ENCODE measurements at regions not wholly inside any gene's neighbourhood (a gene's known extent, or its start where the extent isn't known, plus 50 kb on each side); places are given as distances from the start of the nearest gene placed in this dataset.

DNA sequence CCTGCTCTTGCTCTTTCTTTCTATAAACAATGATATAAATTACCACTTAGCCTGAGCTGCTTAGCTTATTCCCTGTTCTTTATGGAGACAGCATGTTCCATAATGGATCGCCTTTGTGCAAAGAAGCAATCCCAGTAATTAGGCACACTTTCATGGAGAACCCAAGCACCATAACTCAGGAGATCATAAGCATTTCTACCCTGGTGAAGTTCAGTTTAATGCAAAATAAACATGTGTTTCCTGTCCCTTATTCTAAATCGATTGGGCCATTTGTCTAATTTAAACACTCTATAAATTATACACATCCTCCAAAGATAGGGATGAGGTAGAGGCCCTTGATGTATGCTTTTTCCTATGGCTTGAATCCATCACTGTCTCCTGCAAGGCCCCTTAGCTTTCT lies 75.8 kb upstream of the TMEM72 start:
- Histone ChIP-seq H3K27ac (ENCODE audit: extremely low read depth, low read depth, low read length) (no peak overlapping the region), H3K4me2 (ENCODE audit: insufficient read depth, low read length) (no peak overlapping the region), H3K79me2 (ENCODE audit: control insufficient read depth, insufficient read depth, low read length) (no peaks in the 10 kb centered on the region), H3K9me3 (replicated peaks; ENCODE audit: control insufficient read depth, insufficient read depth, low read depth, low read length) (no peaks in the 10 kb centered on the region), H3K9ac (ENCODE audit: insufficient read depth in 1 of 2, low read depth in 2 of 2, low read length in 2 of 2) (no peak overlapping the region), H3K4me3 (no peak overlapping the region), H3K27me3 (ENCODE audit: control insufficient read depth in 2 of 2, insufficient read depth in 2 of 2, low read length in 2 of 2) (peaks cover 0 to 5% of the 10 kb centered on the region in 2 experiments; a peak in 4 of 5 replicates), H3K9me1 (ENCODE audit: control insufficient read depth, insufficient read depth, low read length) (no peaks in the 10 kb centered on the region), H4K20me1 (replicated peaks; ENCODE audit: control insufficient read depth, insufficient read depth, low read length) (no peaks in the 10 kb centered on the region), H3K4me1 (replicated peaks in 1 of 2; ENCODE audit: control insufficient read depth in 2 of 2, insufficient read depth in 2 of 2, low read length in 2 of 2) (no peaks in the 10 kb centered on the region), H3K36me3 (ENCODE audit: control insufficient read depth, insufficient read depth, low read length) (no peaks in the 10 kb centered on the region), H2AFZ (ENCODE audit: low read depth, low read length) (no peak overlapping the region)
- ChIA-PET POLR2A (interaction anchor here (1.3 kb wide), 1 partner anchor 60 kb away, joined by 3 read pairs; no protein-coding TSS in a partner anchor), CTCF (ENCODE audit: low intra/inter-chr PET ratio) (no interaction called here)
- intact Hi-C loops (cut with micrococcal nuclease) (no loop called here), in situ Hi-C loops (cut with MboI) (no loop called here)
- BruUV-seq (replicated peaks): no TSS peak
- WGBS (ENCODE audit: insufficient coverage, low coverage, missing lambda C conversion rate): 0% methylated on average over 2 of the region's 2 CpGs
- FAIRE-seq: no peak
- DNase-seq (ENCODE audit: extremely low read depth in 1 of 4, low spot score in 3 of 4): no peak
- no peak for ATAC-seq
- no peak for TF ChIP-seq RBM17 (IDR thresholded peaks at IDR 0.05; ENCODE audit: borderline replicate concordance, low read depth, low read length)
- no peak for TF ChIP-seq MYC (IDR thresholded peaks at IDR 0.05; ENCODE audit: low read depth, low read length)
- TF ChIP-seq MYC (CRISPR knock-in tag; IDR thresholded peaks at IDR 0.05; ENCODE audit: borderline replicate concordance, low read depth): no peak
- TF ChIP-seq BRD4 (IDR thresholded peaks at IDR 0.05): no peak
- TF ChIP-seq ZNF644 (tag; IDR thresholded peaks at IDR 0.05; ENCODE audit: low read depth): no peak

DNA sequence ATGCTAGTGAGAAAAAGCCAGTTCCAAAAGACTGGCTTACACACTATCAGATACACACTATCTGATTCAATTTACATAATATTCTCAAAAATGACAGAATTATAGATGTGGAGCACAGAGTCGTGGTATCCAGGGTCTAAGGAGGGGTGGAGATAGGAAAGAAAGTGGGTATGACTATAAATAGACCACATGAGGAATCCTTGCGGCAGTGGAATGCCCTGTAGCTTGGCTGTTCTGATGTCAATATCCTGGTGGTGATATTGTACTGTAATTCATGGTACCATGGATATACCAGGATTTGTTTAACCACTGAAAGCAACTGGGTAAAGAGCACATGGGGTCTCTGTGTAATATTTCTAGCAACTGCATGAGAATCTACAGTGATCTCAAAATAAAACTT lies 67.7 kb upstream of the TMEM72 start:
- ChIA-PET POLR2A (no interaction called here), CTCF (ENCODE audit: low intra/inter-chr PET ratio) (no interaction called here)
- peaks cover 0 to 10% of the 10 kb centered on the region in 2 experiments; a peak in 2 of 5 replicates for H3K27me3 ChIP-seq (ENCODE audit: control insufficient read depth in 2 of 2, insufficient read depth in 2 of 2, low read length in 2 of 2)
- 0% methylated on average over 2 of the region's 2 CpGs for WGBS (ENCODE audit: insufficient coverage, low coverage, missing lambda C conversion rate)
- intact Hi-C loops (cut with micrococcal nuclease): no loop called here
- FAIRE-seq (no peak), ATAC-seq (no peak), DNase-seq (ENCODE audit: extremely low read depth in 1 of 4, low spot score in 3 of 4) (no peak)
- H3K27ac ChIP-seq (ENCODE audit: extremely low read depth, low read depth, low read length): no peak overlapping the region
- H3K4me3 ChIP-seq: no peak overlapping the region
- H4K20me1 ChIP-seq (replicated peaks; ENCODE audit: control insufficient read depth, insufficient read depth, low read length): no peaks in the 10 kb centered on the region
- TF ChIP-seq FOXA3 (CRISPR knock-in tag; conservative IDR thresholded peaks at IDR 0.05 in 1 of 2, IDR thresholded peaks at IDR 0.05 in 1 of 2) (no peak), ZNF436 (CRISPR knock-in tag; IDR thresholded peaks at IDR 0.05) (no peak), HDAC3 (IDR thresholded peaks at IDR 0.05; ENCODE audit: borderline replicate concordance, partially characterized antibody) (no peak), ZNF134 (CRISPR knock-in tag; conservative IDR thresholded peaks at IDR 0.05) (no peak)
- no peaks in the 10 kb centered on the region for H3K4me1 ChIP-seq (replicated peaks in 1 of 2; ENCODE audit: control insufficient read depth in 2 of 2, insufficient read depth in 2 of 2, low read length in 2 of 2)
- no peak overlapping the region for H3K4me2 ChIP-seq (ENCODE audit: insufficient read depth, low read length)
- H3K79me2 ChIP-seq (ENCODE audit: control insufficient read depth, insufficient read depth, low read length): no peaks in the 10 kb centered on the region
- no peak overlapping the region for H2AFZ ChIP-seq (ENCODE audit: low read depth, low read length)
- H3K9me1 ChIP-seq (ENCODE audit: control insufficient read depth, insufficient read depth, low read length): no peaks in the 10 kb centered on the region
- no peaks in the 10 kb centered on the region for H3K9me3 ChIP-seq (replicated peaks; ENCODE audit: control insufficient read depth, insufficient read depth, low read depth, low read length)
- BruUV-seq (replicated peaks): no TSS peak
- no peak overlapping the region for H3K9ac ChIP-seq (ENCODE audit: insufficient read depth in 1 of 2, low read depth in 2 of 2, low read length in 2 of 2)
- in situ Hi-C loops (cut with MboI): no loop called here
- H3K36me3 ChIP-seq (ENCODE audit: control insufficient read depth, insufficient read depth, low read length): no peaks in the 10 kb centered on the region

Data from K562 (cell line).